ENCODE measurements at regions not wholly inside any gene's neighbourhood (a gene's known extent, or its start where the extent isn't known, plus 50 kb on each side); places are given as distances from the start of the nearest gene placed in this dataset.
A peak's percentile ranks its signal among the peaks of the same experiment; 100 is the strongest.

- DNase-seq, result no peak
Measured at GRCh38 chr5:54739371-54739770, 221.8 kb downstream of the SNX18 start.

- DNase-seq, result no peak
Measured at GRCh38 chr5:54738973-54739367, 221.4 kb downstream of the SNX18 start.

GRCh38 chr5:54738118-54738972 lies 220.8 kb downstream of the SNX18 start:
- peak; percentile 83 for DNase-seq

- DNase-seq, result no peak
Measured at GRCh38 chr5:54736003-54736797, 218.6 kb downstream of the SNX18 start.

GRCh38 chr5:54733101-54733500 lies 215.5 kb downstream of the SNX18 start:
- no peak for DNase-seq

- no peak for DNase-seq
Measured at GRCh38 chr5:54732108-54732507, 214.5 kb downstream of the SNX18 start.

- DNase-seq, result no peak
Measured at GRCh38 chr5:54728588-54728915, 211.0 kb downstream of the SNX18 start.

- DNase-seq, result no peak
Measured at GRCh38 chr5:54727874-54728587, 210.5 kb downstream of the SNX18 start.

GRCh38 chr5:54725391-54726280 lies 208.1 kb downstream of the SNX18 start:
- peak; percentile 45 for DNase-seq

GRCh38 chr5:54722846-54723433 lies 205.4 kb downstream of the SNX18 start:
- no peak for DNase-seq

- no peak for DNase-seq
Measured at GRCh38 chr5:54721951-54722654, 204.5 kb downstream of the SNX18 start.

GRCh38 chr5:54721116-54721515 lies 203.6 kb downstream of the SNX18 start:
- DNase-seq, result no peak

GRCh38 chr5:54720341-54720740 lies 202.8 kb downstream of the SNX18 start:
- DNase-seq, result no peak

- no peak for DNase-seq
Measured at GRCh38 chr5:54719384-54720283, 202.1 kb downstream of the SNX18 start.

GRCh38 chr5:54718656-54719055 lies 201.1 kb downstream of the SNX18 start:
- peak; percentile 2 for DNase-seq

- DNase-seq, result no peak
Measured at GRCh38 chr5:54717870-54718269, 200.3 kb downstream of the SNX18 start.

- no peak for DNase-seq
Measured at GRCh38 chr5:54717459-54717858, 199.9 kb downstream of the SNX18 start.

- DNase-seq, result no peak
Measured at GRCh38 chr5:54713923-54714581, 196.5 kb downstream of the SNX18 start.

- no peak for DNase-seq
Measured at GRCh38 chr5:54709096-54709495, 191.5 kb downstream of the SNX18 start.

GRCh38 chr5:54707841-54708240 lies 190.3 kb downstream of the SNX18 start:
- DNase-seq, result no peak

All from DMS53 (cell line).